Liver (tissue), 8 donors: ENCODE measurements at regions not wholly inside any gene's neighbourhood (a gene's known extent, or its start where the extent isn't known, plus 50 kb on each side); places are given as distances from the start of the nearest gene placed in this dataset.

Source experiments
- DNase-seq: peaks from one replicate; pipeline ENCODE4 v3.0.0-alpha.2; 2017; ENCODE audit warnings: low spot score
- H3K27ac ChIP-seq, 2 donors: one replicate each; pipeline ENCODE4 v1.7.0; 2013; ENCODE audit warnings: inconsistent platforms in 2 of 2, low read length in 2 of 2, control low read depth in 1 of 2, low read depth in 1 of 2, mild to moderate bottlenecking in 1 of 2
- H3K27me3 ChIP-seq, 4 donors: one replicate each; pipeline versions ENCODE4 v1.6.1 to v1.7.0; 2013; ENCODE audit warnings: low read length in 3 of 4, inconsistent platforms in 1 of 4, mild to moderate bottlenecking in 1 of 4, moderate library complexity in 1 of 4; ENCODE audit not compliant: control insufficient read depth in 4 of 4, insufficient read depth in 4 of 4
- H3K36me3 ChIP-seq, 4 donors: one replicate each; pipeline versions ENCODE4 v1.6.1 to v1.7.0; 2013; ENCODE audit warnings: low read length in 3 of 4, mild to moderate bottlenecking in 3 of 4, low read depth in 1 of 4, moderate library complexity in 1 of 4; ENCODE audit not compliant: control insufficient read depth in 4 of 4, insufficient read depth in 3 of 4
- H3K4me1 ChIP-seq, 4 donors: one replicate each; pipeline versions ENCODE4 v1.6.1 to v1.7.0; 2013; ENCODE audit warnings: low read length in 3 of 4, mild to moderate bottlenecking in 3 of 4, moderate library complexity in 1 of 4; ENCODE audit not compliant: control insufficient read depth in 4 of 4, insufficient read depth in 4 of 4
- H3K4me3 ChIP-seq, 3 donors: one replicate each; pipeline versions ENCODE4 v1.6.1 to v1.7.0; 2013; ENCODE audit warnings: low read length in 3 of 3, control low read depth in 1 of 3, low read depth in 1 of 3, mild to moderate bottlenecking in 1 of 3
- H3K9ac ChIP-seq, 2 donors: one replicate each; pipeline ENCODE4 v1.7.0; 2013; ENCODE audit warnings: low read length in 2 of 2, mild to moderate bottlenecking in 2 of 2, moderate library complexity in 2 of 2, control low read depth in 1 of 2, low read depth in 1 of 2
- H3K9me3 ChIP-seq, 4 donors: one replicate each; pipeline versions ENCODE4 v1.6.1 to v1.7.0; 2013; ENCODE audit warnings: low read length in 3 of 4; ENCODE audit not compliant: control insufficient read depth in 4 of 4
- ATF3 ChIP-seq: IDR thresholded peaks from 2 replicates; pipeline ENCODE4 v1.6.1; 2016; ENCODE audit warnings: antibody characterized with exemption
- EGR1 ChIP-seq, 2 donors: IDR thresholded peaks; 2 replicates each; pipeline ENCODE4 v1.6.1; 2016 to 2018; ENCODE audit warnings: antibody characterized with exemption in 2 of 2, low read depth in 2 of 2
- FOXA1 ChIP-seq: IDR thresholded peaks from 2 replicates; pipeline ENCODE4 v1.6.1; 2016; ENCODE audit warnings: antibody characterized with exemption
- FOXA2 ChIP-seq: IDR thresholded peaks from 2 replicates; pipeline ENCODE4 v1.6.1; 2016; ENCODE audit warnings: antibody characterized with exemption
- GABPA ChIP-seq, 2 donors: IDR thresholded peaks in 1 of 2; conservative IDR thresholded peaks in 1 of 2; 2 replicates each; pipeline ENCODE4 v1.6.1; 2016; ENCODE audit warnings: antibody characterized with exemption in 2 of 2, mild to moderate bottlenecking in 1 of 2, moderate library complexity in 1 of 2
- HNF4A ChIP-seq, 2 donors: conservative IDR thresholded peaks; 2 replicates each; pipeline ENCODE4 v1.6.1; 2016; ENCODE audit warnings: antibody characterized with exemption in 2 of 2, mild to moderate bottlenecking in 2 of 2
- JUND ChIP-seq, 2 donors: IDR thresholded peaks; 2 replicates each; pipeline ENCODE4 v1.6.1; 2016; ENCODE audit warnings: antibody characterized with exemption in 2 of 2
- NR2F2 ChIP-seq: IDR thresholded peaks from 2 replicates; pipeline ENCODE4 v1.6.1; 2016; ENCODE audit warnings: antibody characterized with exemption
- RAD21 ChIP-seq, 2 donors: IDR thresholded peaks; 2 replicates each; pipeline ENCODE4 v1.6.1; 2016; ENCODE audit warnings: antibody characterized with exemption in 2 of 2, mild to moderate bottlenecking in 2 of 2
- RXRA ChIP-seq, 2 donors: IDR thresholded peaks; 2 replicates each; pipeline ENCODE4 v1.6.1; 2017 to 2018; ENCODE audit warnings: antibody characterized with exemption in 2 of 2, mild to moderate bottlenecking in 1 of 2
- TAF1 ChIP-seq: conservative IDR thresholded peaks from 2 replicates; pipeline ENCODE4 v1.6.1; 2016; ENCODE audit warnings: antibody characterized with exemption, mild to moderate bottlenecking
- YY1 ChIP-seq: IDR thresholded peaks from 2 replicates; pipeline ENCODE4 v1.6.1; 2016; ENCODE audit warnings: antibody characterized with exemption, mild to moderate bottlenecking
- WGBS: extraction: QIAGEN DNeasy Blood & Tissue Kit; methylation state at CpG from one replicate; pipeline ENCODE4 v1.1.7; 2013; 5-methylcytosine and 5-hydroxymethylcytosine counted together
- TF ChIP-seq, protein P1 (sequence below): IDR thresholded peaks from 2 replicates; pipeline ENCODE4 v1.6.1; 2016; ENCODE audit warnings: antibody characterized with exemption
- TF ChIP-seq, protein P2 (sequence below): fragments of 150-350 bp; IDR thresholded peaks from 2 replicates; pipeline ENCODE4 v1.5.1; 2017; ENCODE audit warnings: improper control_type of control experiment, low read depth, low read length; ENCODE audit not compliant: missing input control
- TF ChIP-seq, protein P3 (sequence below): IDR thresholded peaks from 2 replicates; pipeline ENCODE4 v1.6.1; 2016; ENCODE audit warnings: antibody characterized with exemption
- donor health status: healthy.
- donor health status: healthy.
- donor health status: healthy.
- donor health status: healthy.
- donor health status: healthy.

GRCh38 chr1:65054481-65054880 lies 88.1 kb upstream of the JAK1 start (continued):
- TF ChIP-seq, protein P1, sequence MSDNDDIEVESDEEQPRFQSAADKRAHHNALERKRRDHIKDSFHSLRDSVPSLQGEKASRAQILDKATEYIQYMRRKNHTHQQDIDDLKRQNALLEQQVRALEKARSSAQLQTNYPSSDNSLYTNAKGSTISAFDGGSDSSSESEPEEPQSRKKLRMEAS: no peak
- TF ChIP-seq EGR1 (IDR thresholded peaks at IDR 0.05; ENCODE audit: low read depth in 2 of 2) (no peak), RXRA (IDR thresholded peaks at IDR 0.05) (no peak), JUND (IDR thresholded peaks at IDR 0.05) (no peak), GABPA (IDR thresholded peaks at IDR 0.05 in 1 of 2, conservative IDR thresholded peaks at IDR 0.05 in 1 of 2) (no peak), FOXA2 (no peak), NR2F2 (no peak)
- TF ChIP-seq, protein P2, sequence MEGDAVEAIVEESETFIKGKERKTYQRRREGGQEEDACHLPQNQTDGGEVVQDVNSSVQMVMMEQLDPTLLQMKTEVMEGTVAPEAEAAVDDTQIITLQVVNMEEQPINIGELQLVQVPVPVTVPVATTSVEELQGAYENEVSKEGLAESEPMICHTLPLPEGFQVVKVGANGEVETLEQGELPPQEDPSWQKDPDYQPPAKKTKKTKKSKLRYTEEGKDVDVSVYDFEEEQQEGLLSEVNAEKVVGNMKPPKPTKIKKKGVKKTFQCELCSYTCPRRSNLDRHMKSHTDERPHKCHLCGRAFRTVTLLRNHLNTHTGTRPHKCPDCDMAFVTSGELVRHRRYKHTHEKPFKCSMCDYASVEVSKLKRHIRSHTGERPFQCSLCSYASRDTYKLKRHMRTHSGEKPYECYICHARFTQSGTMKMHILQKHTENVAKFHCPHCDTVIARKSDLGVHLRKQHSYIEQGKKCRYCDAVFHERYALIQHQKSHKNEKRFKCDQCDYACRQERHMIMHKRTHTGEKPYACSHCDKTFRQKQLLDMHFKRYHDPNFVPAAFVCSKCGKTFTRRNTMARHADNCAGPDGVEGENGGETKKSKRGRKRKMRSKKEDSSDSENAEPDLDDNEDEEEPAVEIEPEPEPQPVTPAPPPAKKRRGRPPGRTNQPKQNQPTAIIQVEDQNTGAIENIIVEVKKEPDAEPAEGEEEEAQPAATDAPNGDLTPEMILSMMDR: no peak

- H3K9me3 ChIP-seq: no peaks in the 10 kb centered on the region
- no peak for DNase-seq
- WGBS: 85% methylated on average over 2 of the region's 2 CpGs
- no peak overlapping the region for H3K9ac ChIP-seq
- no peak overlapping the region for H3K27ac ChIP-seq
- peaks cover 0 to 5% (median 4%) of the 10 kb centered on the region in 4 donors for H3K4me1 ChIP-seq
- TF ChIP-seq, protein P2: no peak
- no peak for TF ChIP-seq GABPA (IDR thresholded peaks at IDR 0.05 in 1 of 2, conservative IDR thresholded peaks at IDR 0.05 in 1 of 2)
- no peak for TF ChIP-seq ATF3
- no peak for TF ChIP-seq HNF4A (conservative IDR thresholded peaks at IDR 0.05)
- no peak for TF ChIP-seq EGR1 (IDR thresholded peaks at IDR 0.05; ENCODE audit: low read depth in 2 of 2)
- no peak for TF ChIP-seq RAD21 (IDR thresholded peaks at IDR 0.05)
- no peaks in the 10 kb centered on the region for H3K27me3 ChIP-seq
- H3K4me3 ChIP-seq: no peak overlapping the region
- H3K36me3 ChIP-seq: peaks cover 0 to 23% (median 14%) of the 10 kb centered on the region in 4 donors
These were observed 89.4 kb upstream of the JAK1 start for GRCh38 chr1:65055747-65056146.

- Histone ChIP-seq H3K4me3 (no peak overlapping the region), H3K27me3 (no peaks in the 10 kb centered on the region), H3K4me1 (peaks cover 0 to 5% (median 4%) of the 10 kb centered on the region in 4 donors), H3K27ac (no peak overlapping the region), H3K36me3 (peaks cover 0 to 23% (median 14%) of the 10 kb centered on the region in 4 donors), H3K9me3 (no peaks in the 10 kb centered on the region), H3K9ac (no peak overlapping the region)
- TF ChIP-seq EGR1 (IDR thresholded peaks at IDR 0.05; ENCODE audit: low read depth in 2 of 2) (no peak), FOXA2 (no peak), YY1 (no peak), FOXA1 (no peak), HNF4A (conservative IDR thresholded peaks at IDR 0.05) (no peak), NR2F2 (no peak), GABPA (IDR thresholded peaks at IDR 0.05 in 1 of 2, conservative IDR thresholded peaks at IDR 0.05 in 1 of 2) (no peak), TAF1 (no peak)
- TF ChIP-seq, protein P2: no peak
- TF ChIP-seq, protein P3, sequence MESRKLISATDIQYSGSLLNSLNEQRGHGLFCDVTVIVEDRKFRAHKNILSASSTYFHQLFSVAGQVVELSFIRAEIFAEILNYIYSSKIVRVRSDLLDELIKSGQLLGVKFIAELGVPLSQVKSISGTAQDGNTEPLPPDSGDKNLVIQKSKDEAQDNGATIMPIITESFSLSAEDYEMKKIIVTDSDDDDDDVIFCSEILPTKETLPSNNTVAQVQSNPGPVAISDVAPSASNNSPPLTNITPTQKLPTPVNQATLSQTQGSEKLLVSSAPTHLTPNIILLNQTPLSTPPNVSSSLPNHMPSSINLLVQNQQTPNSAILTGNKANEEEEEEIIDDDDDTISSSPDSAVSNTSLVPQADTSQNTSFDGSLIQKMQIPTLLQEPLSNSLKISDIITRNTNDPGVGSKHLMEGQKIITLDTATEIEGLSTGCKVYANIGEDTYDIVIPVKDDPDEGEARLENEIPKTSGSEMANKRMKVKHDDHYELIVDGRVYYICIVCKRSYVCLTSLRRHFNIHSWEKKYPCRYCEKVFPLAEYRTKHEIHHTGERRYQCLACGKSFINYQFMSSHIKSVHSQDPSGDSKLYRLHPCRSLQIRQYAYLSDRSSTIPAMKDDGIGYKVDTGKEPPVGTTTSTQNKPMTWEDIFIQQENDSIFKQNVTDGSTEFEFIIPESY: no peak
- DNase-seq: no peak
- WGBS: 81% methylated on average over 1 of the region's 1 CpG
These were observed 89.9 kb upstream of the JAK1 start for GRCh38 chr1:65056234-65056633.
